Neuronal stem cell (in vitro differentiated cells): ENCODE measurements at regions not wholly inside any gene's neighbourhood (a gene's known extent, or its start where the extent isn't known, plus 50 kb on each side); places are given as distances from the start of the nearest gene placed in this dataset.

Experiments
- DNase-seq: peaks from one replicate; pipeline ENCODE4 v3.0.0-alpha.2; 2013; ENCODE audit warnings: low spot score
- H2AFZ ChIP-seq: one replicate; pipeline ENCODE4 v1.6.1; 2013; ENCODE audit warnings: mild to moderate bottlenecking, low read length, inconsistent platforms
- H2AK5ac ChIP-seq: 2 replicates; pipeline ENCODE4 v1.6.1; 2013; ENCODE audit warnings: low read depth, mild to moderate bottlenecking, inconsistent platforms, low read length, moderate library complexity, mixed read lengths
- H2BK120ac ChIP-seq: 2 replicates; pipeline ENCODE4 v1.6.1; 2013; ENCODE audit warnings: low read depth, mild to moderate bottlenecking, inconsistent platforms, low read length, moderate library complexity, mixed read lengths
- H2BK12ac ChIP-seq: one replicate; pipeline ENCODE4 v1.6.1; 2013; ENCODE audit warnings: low read length, inconsistent platforms
- H2BK15ac ChIP-seq: 2 replicates; pipeline ENCODE4 v1.6.1; 2013; ENCODE audit warnings: mild to moderate bottlenecking, low read length, inconsistent platforms, mixed read lengths
- H2BK5ac ChIP-seq: one replicate; pipeline ENCODE4 v1.6.1; 2013; ENCODE audit warnings: inconsistent platforms, mild to moderate bottlenecking, low read length, moderate library complexity
- H3K14ac ChIP-seq: one replicate; pipeline ENCODE4 v1.6.1; 2013; ENCODE audit warnings: low read length, inconsistent platforms
- H3K18ac ChIP-seq: 2 replicates; pipeline ENCODE4 v1.6.1; 2013; ENCODE audit warnings: low read length, inconsistent platforms
- H3K23ac ChIP-seq: 2 replicates; pipeline ENCODE4 v1.6.1; 2013; ENCODE audit warnings: low read depth, mild to moderate bottlenecking, mixed read lengths, low read length, inconsistent platforms; ENCODE audit not compliant: poor library complexity
- H3K27ac ChIP-seq: replicated peaks from 3 replicates; pipeline ENCODE4 v1.5.1; 2013; ENCODE audit warnings: low read length, inconsistent platforms
- H3K27me3 ChIP-seq, 3 experiments: 2 replicates each; pipeline ENCODE4 v1.6.1; 2013; ENCODE audit warnings: low read length in 3 of 3, mild to moderate bottlenecking in 2 of 3, inconsistent platforms in 1 of 3, low read depth in 1 of 3, mixed read lengths in 1 of 3, moderate library complexity in 1 of 3; ENCODE audit not compliant: control insufficient read depth in 3 of 3, insufficient read depth in 3 of 3
- H3K36me3 ChIP-seq, 2 donors: replicated peaks in 1 of 2; 2 replicates each; pipeline ENCODE4 v1.6.1; 2013; ENCODE audit warnings: low read length in 2 of 2; ENCODE audit not compliant: control insufficient read depth in 2 of 2, insufficient read depth in 2 of 2
- H3K4ac ChIP-seq: 2 replicates; pipeline ENCODE4 v1.6.1; 2013; ENCODE audit warnings: inconsistent platforms, mild to moderate bottlenecking, low read length, moderate library complexity
- H3K4me1 ChIP-seq, 2 donors: 1 replicate in 1 of 2; 2 replicates in 1 of 2; pipeline ENCODE4 v1.6.1; 2013; ENCODE audit warnings: low read length in 2 of 2, low read depth in 1 of 2; ENCODE audit not compliant: control insufficient read depth in 2 of 2, insufficient read depth in 1 of 2
- H3K4me2 ChIP-seq: one replicate; pipeline ENCODE4 v1.6.1; 2013; ENCODE audit warnings: mild to moderate bottlenecking, low read length, inconsistent platforms; ENCODE audit not compliant: insufficient read depth, poor library complexity, severe bottlenecking
- H3K4me3 ChIP-seq, 2 donors: 2 replicates each; pipeline ENCODE4 v1.5.1; 2013; ENCODE audit warnings: low read length in 2 of 2, mild to moderate bottlenecking in 2 of 2, inconsistent platforms in 1 of 2, moderate library complexity in 1 of 2
- H3K79me1 ChIP-seq: one replicate; pipeline ENCODE4 v1.6.1; 2013; ENCODE audit warnings: low read depth, mild to moderate bottlenecking, inconsistent platforms, low read length, moderate library complexity
- H3K9ac ChIP-seq: one replicate; pipeline ENCODE4 v1.6.1; 2013; ENCODE audit warnings: mild to moderate bottlenecking, low read depth, low read length, inconsistent platforms; ENCODE audit not compliant: poor library complexity
- H3K9me3 ChIP-seq, 2 donors: replicated peaks in 1 of 2; 2 replicates each; pipeline versions ENCODE3 to v1.6.1; 2013; ENCODE audit warnings: low read length in 2 of 2, mild to moderate bottlenecking in 2 of 2, inconsistent platforms in 1 of 2, low read depth in 1 of 2, mixed read lengths in 1 of 2, moderate library complexity in 1 of 2; ENCODE audit not compliant: control insufficient read depth in 2 of 2, insufficient read depth in 1 of 2
- H4K8ac ChIP-seq: one replicate; pipeline ENCODE4 v1.6.1; 2013; ENCODE audit warnings: low read depth, mild to moderate bottlenecking, inconsistent platforms, low read length, moderate library complexity
- H4K91ac ChIP-seq: one replicate; pipeline ENCODE4 v1.6.1; 2013; ENCODE audit warnings: low read length, low read depth, mild to moderate bottlenecking, inconsistent platforms; ENCODE audit not compliant: poor library complexity
- WGBS, 2 donors: extraction: QIAGEN DNeasy Blood & Tissue Kit; methylation state at CpG; one replicate each; pipeline ENCODE4 v1.1.7; 2013; ENCODE audit warnings: missing lambda C conversion rate in 2 of 2, mixed read lengths in 1 of 2; ENCODE audit not compliant: insufficient read length in 2 of 2, insufficient replicate concordance in 1 of 2; ENCODE audit errors: extremely low coverage in 2 of 2; 5-methylcytosine and 5-hydroxymethylcytosine counted together

- H3K9ac ChIP-seq, result no peak overlapping the region
- no peaks in the 10 kb centered on the region for H3K27me3 ChIP-seq
- no peak overlapping the region for H2BK120ac ChIP-seq
- H3K23ac ChIP-seq, result no peak overlapping the region
- no peak overlapping the region for H3K14ac ChIP-seq
- no peak overlapping the region for H3K4ac ChIP-seq
- H3K79me1 ChIP-seq, result no peaks in the 10 kb centered on the region
- no peak overlapping the region for H3K4me2 ChIP-seq
- H3K27ac ChIP-seq, result no peak overlapping the region
- no peak overlapping the region for H2BK12ac ChIP-seq
- H4K91ac ChIP-seq, result no peak overlapping the region
- H2BK15ac ChIP-seq, result no peak overlapping the region
- no peak overlapping the region for H3K4me3 ChIP-seq
- WGBS, 2 donors, result no CpG with 5 or more reads among the region's 2 CpGs
- H3K4me1 ChIP-seq, result no peaks in the 10 kb centered on the region
- no peak for DNase-seq
- H3K18ac ChIP-seq, result no peak overlapping the region
- no peak overlapping the region for H4K8ac ChIP-seq
- no peak overlapping the region for H2BK5ac ChIP-seq
- no peaks in the 10 kb centered on the region for H3K36me3 ChIP-seq
- peak overlapping the region; percentile 36 for H2AFZ ChIP-seq
- H3K9me3 ChIP-seq, result no peaks in the 10 kb centered on the region
- no peak overlapping the region for H2AK5ac ChIP-seq
These were observed 743.5 kb downstream of the ARAP2 start for GRCh38 chr4:35500812-35501211.

GRCh38 chr4:35503435-35503834 lies 740.9 kb downstream of the ARAP2 start:
- Histone ChIP-seq H4K91ac (no peak overlapping the region), H2AFZ (no peak overlapping the region), H3K14ac (no peak overlapping the region), H3K23ac (no peak overlapping the region), H3K27me3 (no peaks in the 10 kb centered on the region), H4K8ac (no peak overlapping the region), H2BK12ac (no peak overlapping the region), H3K18ac (no peak overlapping the region), H2BK120ac (no peak overlapping the region), H2BK15ac (no peak overlapping the region), H2BK5ac (no peak overlapping the region), H3K36me3 (no peaks in the 10 kb centered on the region), H2AK5ac (no peak overlapping the region), H3K4me2 (no peak overlapping the region), H3K4ac (no peak overlapping the region), H3K4me1 (no peaks in the 10 kb centered on the region), H3K27ac (no peak overlapping the region), H3K4me3 (no peak overlapping the region), H3K79me1 (no peaks in the 10 kb centered on the region), H3K9me3 (no peaks in the 10 kb centered on the region), H3K9ac (no peak overlapping the region)
- no CpG with 5 or more reads among the region's 1 CpG for whole genome bisulfite sequencing, 2 donors
- no peak for DNase-seq

- no peaks in the 10 kb centered on the region for H3K27me3 ChIP-seq
These were observed 738.2 kb downstream of the ARAP2 start for GRCh38 chr4:35506161-35506560.

GRCh38 chr4:35511851-35512250 lies 732.5 kb downstream of the ARAP2 start:
- Histone ChIP-seq H3K23ac (no peak overlapping the region), H2BK120ac (no peak overlapping the region), H3K4me3 (no peak overlapping the region), H3K14ac (no peak overlapping the region), H4K8ac (no peak overlapping the region), H2BK5ac (no peak overlapping the region), H3K4me1 (no peaks in the 10 kb centered on the region), H3K4me2 (no peak overlapping the region), H2BK15ac (no peak overlapping the region), H4K91ac (no peak overlapping the region), H3K36me3 (no peaks in the 10 kb centered on the region), H3K79me1 (no peaks in the 10 kb centered on the region), H3K4ac (no peak overlapping the region), H2AFZ (no peak overlapping the region), H3K27ac (no peak overlapping the region), H3K27me3 (no peaks in the 10 kb centered on the region), H3K9me3 (no peaks in the 10 kb centered on the region), H3K18ac (no peak overlapping the region), H3K9ac (no peak overlapping the region), H2BK12ac (no peak overlapping the region), H2AK5ac (no peak overlapping the region)
- WGBS, 2 donors, result no CpG with 5 or more reads among the region's 4 CpGs
- no peak for DNase-seq

More at GRCh38 chr4:35506161-35506560, 738.2 kb downstream of the ARAP2 start:
- no peak overlapping the region for H2BK120ac ChIP-seq
- no peak overlapping the region for H2BK5ac ChIP-seq
- no peaks in the 10 kb centered on the region for H3K36me3 ChIP-seq
- H3K9me3 ChIP-seq, result no peaks in the 10 kb centered on the region
- H3K14ac ChIP-seq, result no peak overlapping the region
- no peak overlapping the region for H2AK5ac ChIP-seq
- H2BK15ac ChIP-seq, result no peak overlapping the region
- H3K4ac ChIP-seq, result no peak overlapping the region
- no peak overlapping the region for H3K27ac ChIP-seq
- H3K18ac ChIP-seq, result no peak overlapping the region
- no peaks in the 10 kb centered on the region for H3K79me1 ChIP-seq
- H4K91ac ChIP-seq, result no peak overlapping the region
- no CpG with 5 or more reads among the region's 3 CpGs for WGBS, 2 donors
- no peak overlapping the region for H3K9ac ChIP-seq
- no peak overlapping the region for H4K8ac ChIP-seq
- H3K4me1 ChIP-seq, result no peaks in the 10 kb centered on the region
- DNase-seq, result no peak
- H2BK12ac ChIP-seq, result no peak overlapping the region
- H3K23ac ChIP-seq, result no peak overlapping the region
- H3K4me3 ChIP-seq, result no peak overlapping the region
- H3K4me2 ChIP-seq, result no peak overlapping the region
- H2AFZ ChIP-seq, result no peak overlapping the region
